OCI-LY1 (cell line): ENCODE measurements at regions not wholly inside any gene's neighbourhood (a gene's known extent, or its start where the extent isn't known, plus 50 kb on each side); places are given as distances from the start of the nearest gene placed in this dataset.

Source experiments
- H2AFZ ChIP-seq: fragments of 200-600 bp; sonication (generic), shearing (Covaris generic); 2 replicates; pipeline ENCODE4 v1.6.0; 2014; ENCODE audit warnings: antibody characterized with exemption, mild to moderate bottlenecking, low read length
- H3F3A ChIP-seq: fragments of 200-600 bp; sonication (generic), shearing (Covaris generic); 2 replicates; pipeline ENCODE4 v1.6.0; 2014; ENCODE audit warnings: mild to moderate bottlenecking, antibody characterized with exemption, low read length, moderate library complexity; ENCODE audit not compliant: insufficient read depth
- H3K27ac ChIP-seq: fragments of 200-600 bp; sonication (generic); 2 replicates; pipeline ENCODE4 v1.5.1; 2014; ENCODE audit warnings: low read length, mixed run types, mild to moderate bottlenecking, low read depth; ENCODE audit not compliant: poor library complexity, severe bottlenecking
- H3K27me3 ChIP-seq: fragments of 200-600 bp; sonication (generic); 2 replicates; pipeline ENCODE4 v1.6.0; 2014; ENCODE audit warnings: antibody characterized with exemption, mild to moderate bottlenecking, low read length, moderate library complexity; ENCODE audit not compliant: insufficient read depth
- H3K36me3 ChIP-seq: fragments of 200-600 bp; sonication (generic); 2 replicates; pipeline ENCODE4 v1.6.1; 2014; ENCODE audit warnings: mild to moderate bottlenecking, antibody characterized with exemption, low read length, moderate library complexity, mixed read lengths; ENCODE audit not compliant: insufficient read depth
- H3K4me1 ChIP-seq: fragments of 200-600 bp; sonication (generic); 2 replicates; pipeline ENCODE4 v1.5.1; 2014; ENCODE audit warnings: mild to moderate bottlenecking, low read length, moderate library complexity; ENCODE audit not compliant: insufficient read depth, severe bottlenecking
- H3K4me2 ChIP-seq: fragments of 200-600 bp; sonication (generic), shearing (Covaris generic); 2 replicates; pipeline ENCODE4 v1.6.1; 2014; ENCODE audit warnings: low read length
- H3K4me3 ChIP-seq: fragments of 200-600 bp; sonication (generic); 2 replicates; pipeline ENCODE4 v1.5.1; 2014; ENCODE audit warnings: low read length, low read depth, mild to moderate bottlenecking, mixed read lengths; ENCODE audit not compliant: poor library complexity, severe bottlenecking
- H3K79me2 ChIP-seq: fragments of 200-600 bp; shearing (Covaris generic); 2 replicates; pipeline ENCODE4 v1.6.1; 2016; ENCODE audit warnings: mixed run types, low read length, mixed read lengths; ENCODE audit not compliant: insufficient read depth
- H3K9ac ChIP-seq: fragments of 200-600 bp; sonication (generic), shearing (Covaris generic); 2 replicates; pipeline ENCODE4 v1.6.1; 2014; ENCODE audit warnings: mild to moderate bottlenecking, low read length, mixed read lengths
- H3K9me2 ChIP-seq: fragments of 200-600 bp; sonication (generic), shearing (Covaris generic); 2 replicates; pipeline ENCODE4 v1.6.1; 2014; ENCODE audit warnings: low read depth, mild to moderate bottlenecking, low read length, mixed read lengths
- H3K9me3 ChIP-seq: fragments of 200-600 bp; shearing (Covaris generic); 2 replicates; pipeline ENCODE4 v1.6.1; 2014; ENCODE audit warnings: low read length, mixed read lengths
- H4K20me1 ChIP-seq: fragments of 200-600 bp; sonication (generic), shearing (Covaris generic); 2 replicates; pipeline ENCODE4 v1.6.0; 2016; ENCODE audit warnings: mild to moderate bottlenecking, low read length; ENCODE audit not compliant: insufficient read depth
- CTCF ChIP-seq: fragments of 200-600 bp; sonication (generic), shearing (Covaris generic); IDR thresholded peaks from 2 replicates; pipeline ENCODE4 v1.5.1; 2017; ENCODE audit warnings: mild to moderate bottlenecking, antibody characterized with exemption, low read length, moderate library complexity, mixed read lengths
- EZH2 ChIP-seq: fragments of 200-600 bp; sonication (generic), shearing (Covaris generic); IDR thresholded peaks from 2 replicates; pipeline ENCODE4 v1.8.0; 2017; ENCODE audit warnings: borderline replicate concordance, mixed run types, mild to moderate bottlenecking, antibody characterized with exemption, low read length, moderate library complexity, mixed read lengths

DNA sequence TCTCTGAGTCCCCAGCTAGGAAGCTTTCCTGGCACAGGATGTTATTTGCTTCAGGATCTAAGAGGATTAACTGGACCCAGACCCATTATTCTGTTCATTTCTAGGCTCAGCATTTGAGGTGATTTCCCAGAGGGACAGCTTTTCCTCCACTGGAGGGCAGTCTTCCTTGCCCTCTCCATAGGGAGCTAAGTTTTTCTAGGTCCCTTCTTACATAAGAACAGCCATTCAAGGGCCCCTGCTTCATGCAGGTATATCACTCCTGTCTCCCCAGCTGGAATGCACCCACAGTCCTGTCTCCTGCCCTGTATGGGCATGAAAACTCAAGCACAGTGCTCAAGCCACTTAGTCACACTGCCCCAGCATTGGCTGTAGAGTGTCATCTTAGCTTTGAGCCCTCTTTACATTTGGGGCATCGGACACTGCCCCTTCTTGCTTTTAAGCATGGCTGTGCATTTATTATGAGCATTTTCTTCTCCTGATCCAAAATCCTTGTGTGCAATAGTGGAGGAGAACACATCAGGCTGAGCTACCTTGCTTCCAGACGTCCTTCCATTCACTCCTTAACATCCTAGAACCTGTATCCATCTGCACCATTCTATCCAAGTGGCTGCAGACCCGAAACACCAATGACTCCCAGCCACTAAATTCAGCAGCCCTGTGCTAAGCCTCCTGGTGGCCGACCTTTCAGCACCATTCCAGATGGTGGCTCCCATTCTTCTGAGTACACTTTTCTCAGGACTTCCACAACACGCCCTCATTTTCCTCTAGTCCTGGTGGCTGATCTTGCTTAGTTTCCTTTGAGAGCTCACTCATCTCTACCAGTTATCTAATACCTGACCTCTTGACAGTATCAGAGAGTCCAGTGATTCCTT lies 80.0 kb downstream of the COPS8 start:
- Histone ChIP-seq H3K79me2 (no peaks in the 10 kb centered on the region), H3K36me3 (no peaks in the 10 kb centered on the region), H3K9ac (no peak overlapping the region), H2AFZ (no peak overlapping the region), H4K20me1 (no peaks in the 10 kb centered on the region), H3K4me3 (no peak overlapping the region), H3K27ac (no peak overlapping the region), H3K4me2 (no peak overlapping the region), H3K4me1 (no peaks in the 10 kb centered on the region), H3K9me2 (no peaks in the 10 kb centered on the region), H3F3A (no peaks in the 10 kb centered on the region; the same call in 1 of the 2 replicates), H3K27me3 (no peaks in the 10 kb centered on the region), H3K9me3 (no peaks in the 10 kb centered on the region)
- TF ChIP-seq CTCF (peak; percentile 16; the same call in 1 of the 2 replicates), EZH2 (no peak)

DNA sequence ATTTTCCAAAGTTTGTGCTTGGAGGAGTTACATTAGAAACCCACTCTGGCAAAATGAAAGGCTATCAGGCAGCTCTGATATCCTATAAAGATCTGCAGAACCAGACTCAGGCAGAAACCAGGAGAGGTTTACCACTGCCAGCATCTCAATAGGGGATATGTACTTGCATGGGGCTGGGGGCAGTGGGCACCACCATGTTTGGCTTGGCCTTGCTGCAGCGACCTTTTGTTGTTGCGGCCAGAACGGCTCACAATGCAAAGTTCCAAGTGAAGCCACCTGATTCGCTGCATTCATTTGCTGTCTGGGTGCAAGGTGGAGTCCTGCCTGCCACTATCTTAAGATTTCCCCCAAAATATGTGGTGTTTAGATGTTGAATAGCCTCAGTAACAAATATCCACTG lies 81.3 kb downstream of the COPS8 start:
- Histone ChIP-seq H3K4me1 (no peaks in the 10 kb centered on the region), H3K9ac (no peak overlapping the region), H3K27me3 (no peaks in the 10 kb centered on the region), H4K20me1 (no peaks in the 10 kb centered on the region), H3K9me3 (no peaks in the 10 kb centered on the region), H2AFZ (no peak overlapping the region), H3K79me2 (no peaks in the 10 kb centered on the region), H3K9me2 (no peaks in the 10 kb centered on the region), H3K27ac (no peak overlapping the region), H3F3A (no peaks in the 10 kb centered on the region), H3K4me3 (no peak overlapping the region), H3K4me2 (no peak overlapping the region), H3K36me3 (no peaks in the 10 kb centered on the region)
- TF ChIP-seq EZH2 (no peak), CTCF (no peak)

GRCh38 chr2:237167934-237168333 lies 82.2 kb downstream of the COPS8 start:
- H3K9ac ChIP-seq, result no peak overlapping the region
- no peaks in the 10 kb centered on the region for H3K9me3 ChIP-seq
- H3K79me2 ChIP-seq, result no peaks in the 10 kb centered on the region
- no peak overlapping the region for H2AFZ ChIP-seq
- no peak overlapping the region for H3K4me2 ChIP-seq
- no peaks in the 10 kb centered on the region for H3K36me3 ChIP-seq
- no peak overlapping the region for H3K4me3 ChIP-seq
- no peaks in the 10 kb centered on the region for H3K4me1 ChIP-seq
- H3K9me2 ChIP-seq, result no peaks in the 10 kb centered on the region
- no peak for TF ChIP-seq CTCF
- TF ChIP-seq EZH2, result no peak
- no peaks in the 10 kb centered on the region for H3F3A ChIP-seq
- H4K20me1 ChIP-seq, result no peaks in the 10 kb centered on the region
- H3K27me3 ChIP-seq, result no peaks in the 10 kb centered on the region
- H3K27ac ChIP-seq, result no peak overlapping the region
